Transverse colon (tissue), 4 donors: ENCODE measurements at regions not wholly inside any gene's neighbourhood (a gene's known extent, or its start where the extent isn't known, plus 50 kb on each side); places are given as distances from the start of the nearest gene placed in this dataset.

Source experiments
- DNase-seq: peaks from one replicate; pipeline ENCODE4 v3.0.0-alpha.2; 2019
- H3K27ac ChIP-seq, 4 donors: fragments of 200-600 bp; sonication (generic); 2 replicates each; pipeline ENCODE4 v1.5.1; 2016 to 2018; ENCODE audit warnings: inconsistent platforms in 4 of 4
- H3K27me3 ChIP-seq: fragments of 200-600 bp; sonication (generic); 2 replicates; pipeline ENCODE4 v1.5.1; 2017; ENCODE audit warnings: inconsistent platforms
- H3K36me3 ChIP-seq, 4 donors: fragments of 200-600 bp; sonication (generic); 2 replicates each; pipeline ENCODE4 v1.5.1; 2017 to 2019; ENCODE audit warnings: inconsistent platforms in 4 of 4
- H3K4me1 ChIP-seq, 4 donors: fragments of 200-600 bp; sonication (generic); 2 replicates each; pipeline ENCODE4 v1.5.1; 2017 to 2020; ENCODE audit warnings: inconsistent platforms in 4 of 4
- H3K4me3 ChIP-seq, 4 donors: fragments of 200-600 bp; sonication (generic); 1 replicate in 1 of 4; 2 replicates in 3 of 4; pipeline versions ENCODE4 v1.5.1 to v1.6.1; 2017 to 2019; ENCODE audit warnings: inconsistent platforms in 4 of 4
- H3K9me3 ChIP-seq, 2 donors: fragments of 200-600 bp; sonication (generic); 2 replicates each; pipeline ENCODE4 v1.5.1; 2017 to 2019; ENCODE audit warnings: inconsistent platforms in 2 of 2
- CTCF ChIP-seq, 5 experiments: fragments of 200-600 bp in 3 of 5; fragments of 450-650 bp in 2 of 5; sonication (generic) in 3 of 5; IDR thresholded peaks; 1 replicate in 2 of 5; 2 replicates in 3 of 5; pipeline ENCODE4 v1.5.1; 2016 to 2017; ENCODE audit warnings: antibody characterized with exemption in 5 of 5, inconsistent platforms in 3 of 5, mild to moderate bottlenecking in 2 of 5, moderate library complexity in 1 of 5
- EP300 ChIP-seq: sonication (generic); formaldehyde crosslinking; IDR thresholded peaks from one replicate; pipeline ENCODE4 v1.6.1; 2017; ENCODE audit warnings: antibody characterized with exemption, low read depth
- POLR2A ChIP-seq: fragments of 450-650 bp; IDR thresholded peaks from one replicate; pipeline ENCODE4 v1.6.1; 2016; ENCODE audit warnings: antibody characterized with exemption, mild to moderate bottlenecking, moderate library complexity
- POLR2AphosphoS5 ChIP-seq, 3 donors: sonication (generic); formaldehyde crosslinking; IDR thresholded peaks; one replicate each; pipeline ENCODE4 v1.6.1; 2016; ENCODE audit warnings: antibody characterized with exemption in 3 of 3
- WGBS, 2 donors: methylation state at CpG; one replicate each; pipeline ENCODE4 v1.1.5; 2018; ENCODE audit warnings: low coverage in 1 of 2; 5-methylcytosine and 5-hydroxymethylcytosine counted together
- in situ Hi-C, 4 donors: fragments of 200-750 bp; cut with MboI; loops; one replicate each; pipeline versions ENCODE4 v1.15.0 to v1.15.1; 2017; ENCODE audit warnings: low sequenced_read_pairs in 3 of 4, low pct_ligation_motif_present in 1 of 4, low pct_unique_long_range_greater_than_20kb in 1 of 4
- intact Hi-C: fragments of 100-400 bp; cut with DNase I; formaldehyde crosslinking; loops from one replicate; pipeline ENCODE4 v1.15.1; 2023; ENCODE audit warnings: low total_unique reads

DNA sequence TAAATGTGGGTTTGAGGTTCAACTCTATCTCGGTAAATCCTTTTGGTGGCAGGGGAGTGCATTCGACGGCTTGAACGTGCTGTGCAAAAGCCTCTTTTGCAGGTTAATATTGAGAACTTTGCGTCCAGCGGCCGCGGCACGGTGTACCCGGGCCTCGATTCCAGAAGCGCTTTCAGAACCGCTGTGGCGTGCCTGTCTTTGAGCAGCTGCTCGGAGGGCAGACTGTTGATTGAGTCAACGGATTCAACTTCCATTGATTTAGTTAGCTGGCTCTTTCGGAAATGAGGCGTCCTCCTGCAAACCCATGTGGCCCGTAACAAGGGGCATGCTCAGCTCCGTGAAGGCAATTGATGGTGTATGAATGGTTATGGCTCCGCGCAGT, 1247.8 kb downstream of the BRD1 start:
- intact Hi-C loops, result loop anchor here (10.0 kb wide), 1 partner anchor 725 kb away; no protein-coding TSS in a partner anchor

DNA sequence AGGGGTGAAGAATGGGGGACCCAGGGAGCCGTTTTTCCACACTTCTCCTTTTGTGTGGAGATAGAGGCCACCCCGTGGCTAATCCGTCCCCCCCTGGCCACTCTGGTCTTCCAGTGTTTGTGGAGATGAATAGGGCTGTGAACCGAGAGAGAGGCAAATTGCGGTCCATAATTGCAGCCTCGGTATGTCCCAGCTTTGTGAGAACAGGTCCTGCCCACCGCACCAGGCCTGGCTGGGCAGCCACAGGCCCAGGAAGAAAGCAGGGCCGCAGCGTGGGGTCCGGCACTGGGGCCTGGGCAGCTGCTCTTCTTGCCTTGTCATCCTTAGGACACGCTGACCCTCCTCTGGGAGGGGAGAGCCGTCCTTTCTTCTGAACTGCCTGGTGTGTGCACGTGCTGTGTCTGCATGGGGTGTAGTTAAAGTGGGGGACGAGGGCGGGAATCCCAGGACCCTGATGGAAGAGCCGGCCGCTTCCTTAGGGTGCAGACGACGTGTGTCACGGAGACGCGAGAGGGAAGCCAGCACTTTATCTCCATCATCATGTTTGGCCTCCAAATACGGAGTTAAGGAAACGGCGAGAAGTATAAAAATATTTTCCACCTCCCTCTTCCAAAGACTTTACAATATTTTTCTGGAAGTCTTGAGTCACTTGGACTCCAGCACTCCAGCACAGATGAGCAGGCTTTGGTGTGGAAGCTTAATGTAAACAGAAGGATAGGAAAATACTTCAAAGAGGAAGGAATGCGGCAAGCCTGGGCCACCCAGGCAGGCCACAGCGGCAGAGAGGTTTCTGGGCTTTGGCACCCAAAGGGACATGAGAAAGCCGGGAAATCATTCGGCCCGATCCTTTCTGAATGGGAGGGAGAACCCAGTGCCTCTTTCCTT, 1248.4 kb downstream of the BRD1 start:
- intact Hi-C loops (loop anchor here (10.0 kb wide), 1 partner anchor 726 kb away; no protein-coding TSS in a partner anchor), in situ Hi-C loops (no loop called here)
- no peak overlapping the region for H3K27ac ChIP-seq

More for the DNA sequence above, 1247.8 kb downstream of the BRD1 start:
- in situ Hi-C loops, result no loop called here
- 20 to 77% methylated on average over 1 to 22 of the region's 22 CpGs for WGBS, 2 donors
- H3K27ac ChIP-seq, result no peak overlapping the region
- H3K27me3 ChIP-seq, result peaks cover 27% of the 10 kb centered on the region
- H3K9me3 ChIP-seq, result no peaks in the 10 kb centered on the region
- no peak for TF ChIP-seq POLR2A
- H3K4me3 ChIP-seq, result no peak overlapping the region
- no peaks in the 10 kb centered on the region for H3K4me1 ChIP-seq
- DNase-seq, result no peak
- H3K36me3 ChIP-seq, result no peaks in the 10 kb centered on the region

GRCh38 chr22:48578138-48579042, 1249.3 kb downstream of the BRD1 start:
- H3K4me1 ChIP-seq, result no peaks in the 10 kb centered on the region
- in situ Hi-C loops, result no loop called here

More for the DNA sequence above, 1248.4 kb downstream of the BRD1 start:
- Histone ChIP-seq H3K36me3 (no peaks in the 10 kb centered on the region), H3K9me3 (no peaks in the 10 kb centered on the region), H3K27me3 (peaks cover 34% of the 10 kb centered on the region), H3K4me1 (no peaks in the 10 kb centered on the region), H3K4me3 (no peak overlapping the region)
- DNase-seq, result no peak
- 58 to 73% methylated on average over 16 to 30 of the region's 30 CpGs for WGBS, 2 donors
- no peak for TF ChIP-seq POLR2A
- TF ChIP-seq POLR2AphosphoS5 (IDR thresholded peaks at IDR 0.05), result no peak
- no peak for TF ChIP-seq CTCF (IDR thresholded peaks at IDR 0.05)
- no peak for TF ChIP-seq EP300

GRCh38 chr22:48577691-48578090, 1250.0 kb downstream of the BRD1 start:
- intact Hi-C loops, result loop anchor here (10.0 kb wide), 1 partner anchor 727 kb away; no protein-coding TSS in a partner anchor

More at GRCh38 chr22:48578138-48579042, 1249.3 kb downstream of the BRD1 start:
- no peak for DNase-seq
- H3K27me3 ChIP-seq, result peaks cover 42% of the 10 kb centered on the region
- no peak overlapping the region for H3K4me3 ChIP-seq
- WGBS, 2 donors, result 84% methylated on average over 24 of the region's 24 CpGs; no CpG with 5 or more reads in 1 of the 2 donors
- TF ChIP-seq POLR2AphosphoS5 (IDR thresholded peaks at IDR 0.05) (no peak), EP300 (no peak), CTCF (IDR thresholded peaks at IDR 0.05) (no peak), POLR2A (no peak)
- no peak overlapping the region for H3K27ac ChIP-seq
- intact Hi-C loops, result loop anchor here (10.0 kb wide), 1 partner anchor 726 kb away; no protein-coding TSS in a partner anchor
- no peaks in the 10 kb centered on the region for H3K36me3 ChIP-seq
- no peaks in the 10 kb centered on the region for H3K9me3 ChIP-seq

More at GRCh38 chr22:48577691-48578090, 1250.0 kb downstream of the BRD1 start:
- no peak for DNase-seq
- TF ChIP-seq POLR2AphosphoS5 (IDR thresholded peaks at IDR 0.05), result no peak
- no peak for TF ChIP-seq CTCF (IDR thresholded peaks at IDR 0.05)
- TF ChIP-seq EP300, result no peak
- no peak for TF ChIP-seq POLR2A
- H3K27ac ChIP-seq, result no peak overlapping the region
- WGBS, 2 donors, result 75% methylated on average over 2 of the region's 8 CpGs; no CpG with 5 or more reads in 1 of the 2 donors
- H3K9me3 ChIP-seq, result no peaks in the 10 kb centered on the region
- in situ Hi-C loops, result no loop called here
- peaks cover 47% of the 10 kb centered on the region for H3K27me3 ChIP-seq
- H3K4me1 ChIP-seq, result no peaks in the 10 kb centered on the region
- no peak overlapping the region for H3K4me3 ChIP-seq
- H3K36me3 ChIP-seq, result no peaks in the 10 kb centered on the region
